GM12892 (cell line): ENCODE measurements at regions not wholly inside any gene's neighbourhood (a gene's known extent, or its start where the extent isn't known, plus 50 kb on each side); places are given as distances from the start of the nearest gene placed in this dataset.

Experiments used
- DNase-seq: peaks from one replicate; pipeline ENCODE4 v3.0.0; 2011; ENCODE audit not compliant: insufficient read length
- FAIRE-seq: peaks from 2 replicates; lab custom pipeline; 2011; peaks lifted over from hg19 to GRCh38; lab: Jason Lieb, UNC
- POLR2A ChIP-seq: IDR thresholded peaks from 2 replicates; pipeline ENCODE4 v1.6.1; 2011; ENCODE audit warnings: low read depth, low read length, control low read depth
- POLR2AphosphoS5 ChIP-seq: IDR thresholded peaks from 2 replicates; pipeline ENCODE4 v1.6.1; 2011; ENCODE audit warnings: low read depth, low read length, control low read depth
- TAF1 ChIP-seq: IDR thresholded peaks from 2 replicates; pipeline ENCODE4 v1.6.1; 2011; ENCODE audit warnings: low read depth, mild to moderate bottlenecking, control low read depth, low read length, borderline replicate concordance

DNA sequence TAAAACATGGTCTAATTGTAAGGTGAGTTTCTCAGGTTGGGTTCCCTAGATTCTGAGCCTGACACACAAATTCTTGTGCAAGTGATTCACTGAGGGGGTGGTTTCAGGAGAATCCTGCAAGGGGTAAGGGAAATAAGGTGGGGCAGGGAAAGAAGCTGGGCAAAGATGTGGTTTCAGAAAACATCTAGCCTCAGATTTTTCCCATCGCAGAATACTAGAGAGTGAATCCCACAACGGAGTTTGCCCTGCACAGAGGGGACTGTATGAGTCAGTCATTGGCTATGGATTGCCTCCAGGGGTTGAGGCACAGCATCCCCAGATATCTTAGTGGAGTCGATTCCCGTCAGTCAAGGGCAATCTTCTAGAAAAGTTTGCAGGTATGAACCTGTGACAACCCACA is 65.2 kb downstream of the PRL start:
- no peak for FAIRE-seq
- TF ChIP-seq POLR2A (no peak), TAF1 (no peak), POLR2AphosphoS5 (no peak)
- DNase-seq: no peak

DNA sequence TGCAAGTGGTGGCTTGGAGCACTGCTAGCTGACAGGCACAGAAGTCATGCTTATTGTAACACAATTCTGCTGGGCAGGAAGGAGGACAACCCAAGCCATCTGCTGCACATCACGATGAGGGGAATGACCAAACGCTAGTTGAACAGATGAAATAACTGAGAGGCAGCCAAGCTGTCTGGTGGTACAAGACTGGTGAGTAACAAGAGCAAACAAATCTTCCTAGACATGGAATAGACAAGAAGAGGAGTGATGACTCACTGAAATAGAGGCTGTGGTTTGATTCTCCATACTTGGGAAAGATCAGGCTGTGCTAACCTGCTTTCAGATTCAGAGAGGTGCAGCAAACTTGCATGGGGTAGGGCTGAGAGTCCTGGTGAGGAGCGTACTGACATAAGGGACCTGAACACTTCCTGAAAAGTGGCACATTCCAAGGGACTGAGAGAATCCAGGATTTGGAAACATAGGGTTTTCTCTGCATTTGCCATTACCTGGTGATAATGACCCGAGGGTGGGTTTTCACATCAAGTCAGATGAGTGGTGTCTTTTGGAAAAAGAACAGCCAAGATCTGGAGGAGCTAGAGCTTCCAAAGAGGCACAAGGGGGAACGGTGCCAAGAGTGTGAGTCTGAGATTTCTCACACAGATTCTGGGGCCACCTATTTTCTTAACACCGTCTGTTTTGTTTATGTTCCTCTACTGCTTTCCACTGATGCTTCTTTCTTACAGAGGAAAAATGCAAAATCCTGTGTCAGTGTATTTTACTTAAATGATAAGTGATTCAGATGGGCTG is 60.0 kb downstream of the PRL start:
- no peak for FAIRE-seq
- no peak for DNase-seq
- TF ChIP-seq POLR2A (no peak), TAF1 (no peak), POLR2AphosphoS5 (no peak)
